ENCODE measurements at regions not wholly inside any gene's neighbourhood (a gene's known extent, or its start where the extent isn't known, plus 50 kb on each side); places are given as distances from the start of the nearest gene placed in this dataset.
"Not testable (repeated sequence)": the region's sequence is repeated elsewhere in the genome, so short reads cannot be mapped to it uniquely, and the experiment has no call there.

DNA sequence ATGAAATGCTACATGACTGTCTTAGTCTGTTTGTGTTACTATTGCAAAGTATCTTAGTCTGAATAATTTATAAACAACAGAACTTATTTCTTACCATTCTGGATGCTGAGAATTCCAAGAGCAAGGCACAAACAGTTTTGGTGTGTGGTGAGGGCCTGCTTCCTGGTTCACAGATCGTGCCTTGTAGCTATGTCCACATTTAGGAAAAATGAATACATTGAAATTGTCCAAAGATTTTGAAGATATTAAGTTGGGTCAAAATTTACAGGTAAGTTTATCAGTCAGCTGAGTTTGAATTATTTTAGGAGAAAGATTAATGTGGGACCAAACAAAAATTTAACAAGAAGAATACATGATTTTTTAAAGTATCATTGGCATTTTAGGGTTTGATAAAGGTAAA is 293.5 kb downstream of the LTN1 start:
- Mint-ChIP-seq H3K9me3 (peaks cover 10% of the 10 kb centered on the region), H3K27ac (no peak overlapping the region), H3K36me3 (ENCODE audit: low read depth) (no peaks in the 10 kb centered on the region), H3K27me3 (ENCODE audit: low read depth) (no peaks in the 10 kb centered on the region), H3K4me3 (ENCODE audit: low read depth) (no peak overlapping the region), H3K4me1 (ENCODE audit: low read depth) (no peaks in the 10 kb centered on the region)
- intact Hi-C loops (cut with micrococcal nuclease) = no loop called here
- no peak for DNase-seq (ENCODE audit: low spot score)

DNA sequence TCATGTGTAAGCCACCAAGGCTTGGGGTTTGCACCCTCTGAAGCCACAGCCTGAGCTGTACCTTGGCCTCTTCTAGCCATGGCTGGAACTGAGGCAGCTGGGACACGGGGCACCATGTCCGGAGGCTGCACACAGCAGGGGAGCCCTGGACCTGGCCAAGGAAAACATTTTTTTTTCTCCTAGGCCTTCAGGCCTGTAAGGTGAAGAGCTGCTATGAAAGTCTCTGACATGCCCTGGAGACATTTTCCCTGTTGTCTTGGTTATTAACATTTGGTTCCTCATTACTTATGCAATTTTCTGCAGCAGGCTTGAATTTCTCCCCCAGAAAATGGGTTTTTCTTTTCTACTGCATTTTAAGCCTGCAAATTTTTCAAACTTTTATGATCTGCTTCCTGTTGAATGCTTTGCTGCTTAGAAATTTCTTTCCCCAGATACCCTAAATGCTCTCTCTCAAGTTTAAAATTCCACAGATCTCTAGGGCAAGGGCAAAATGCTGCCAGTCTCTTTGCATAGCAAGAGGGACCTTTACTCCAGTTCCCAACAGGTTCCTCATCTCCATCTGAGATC is 295.8 kb downstream of the LTN1 start:
- Mint-ChIP-seq H3K36me3 (ENCODE audit: low read depth) (no peaks in the 10 kb centered on the region), H3K9me3 (peaks cover 2% of the 10 kb centered on the region), H3K4me3 (ENCODE audit: low read depth) (no peak overlapping the region), H3K27ac (no peak overlapping the region), H3K4me1 (ENCODE audit: low read depth) (no peaks in the 10 kb centered on the region), H3K27me3 (ENCODE audit: low read depth) (no peaks in the 10 kb centered on the region)
- intact Hi-C loops (cut with micrococcal nuclease) = no loop called here
- no peak for DNase-seq (ENCODE audit: low spot score)

DNA sequence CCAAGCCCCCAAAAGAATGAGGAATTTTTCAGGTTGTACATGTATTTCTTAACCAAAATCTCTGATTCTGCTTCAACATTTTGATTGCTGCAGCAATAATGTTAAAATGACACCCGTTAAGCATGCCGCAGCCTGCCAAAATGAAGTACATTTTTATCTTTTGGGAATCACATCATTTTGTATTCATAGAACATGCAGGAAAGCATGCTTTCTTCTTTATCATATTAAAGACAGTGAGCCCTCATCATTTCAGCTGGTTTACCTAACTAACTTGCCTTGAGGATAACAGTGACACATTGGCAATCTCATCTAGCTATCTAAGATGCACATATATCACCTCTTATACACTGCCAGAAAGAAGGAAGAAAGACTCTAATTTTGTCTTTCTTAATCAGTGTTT is 299.2 kb downstream of the LTN1 start:
- intact Hi-C loops (cut with micrococcal nuclease) = no loop called here
- Mint-ChIP-seq H3K36me3 (ENCODE audit: low read depth) (no peaks in the 10 kb centered on the region), H3K27me3 (ENCODE audit: low read depth) (no peaks in the 10 kb centered on the region), H3K9me3 (no peaks in the 10 kb centered on the region), H3K27ac (no peak overlapping the region), H3K4me1 (ENCODE audit: low read depth) (no peaks in the 10 kb centered on the region), H3K4me3 (ENCODE audit: low read depth) (no peak overlapping the region)
- DNase-seq (ENCODE audit: low spot score) = no peak

DNA sequence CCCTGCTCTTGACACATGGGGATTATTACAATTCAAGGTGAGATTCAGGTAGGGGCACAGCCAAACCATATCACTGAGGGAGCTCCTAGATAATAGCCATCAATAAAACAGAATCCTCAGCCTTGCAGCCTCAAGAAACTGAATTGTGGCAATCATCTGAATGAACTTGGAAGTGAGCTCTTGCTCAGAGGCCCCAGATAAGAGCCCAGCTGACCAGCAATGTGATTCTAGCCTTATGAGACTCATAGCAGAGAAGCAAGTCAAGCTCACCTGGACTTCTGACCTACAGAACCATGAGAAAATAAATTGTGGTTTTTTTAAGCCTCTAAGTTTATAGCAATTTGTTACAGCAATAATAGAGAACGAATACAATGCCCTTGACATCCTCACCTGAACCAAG is 302.5 kb downstream of the LTN1 start:
- no peak overlapping the region for H3K4me3 Mint-ChIP-seq (ENCODE audit: low read depth)
- no peaks in the 10 kb centered on the region for H3K9me3 Mint-ChIP-seq
- H3K27ac Mint-ChIP-seq = no peak overlapping the region
- no peaks in the 10 kb centered on the region for H3K27me3 Mint-ChIP-seq (ENCODE audit: low read depth)
- intact Hi-C loops (cut with micrococcal nuclease) = no loop called here
- no peak for DNase-seq (ENCODE audit: low spot score)
- no peaks in the 10 kb centered on the region for H3K36me3 Mint-ChIP-seq (ENCODE audit: low read depth)
- no peaks in the 10 kb centered on the region for H3K4me1 Mint-ChIP-seq (ENCODE audit: low read depth)

DNA sequence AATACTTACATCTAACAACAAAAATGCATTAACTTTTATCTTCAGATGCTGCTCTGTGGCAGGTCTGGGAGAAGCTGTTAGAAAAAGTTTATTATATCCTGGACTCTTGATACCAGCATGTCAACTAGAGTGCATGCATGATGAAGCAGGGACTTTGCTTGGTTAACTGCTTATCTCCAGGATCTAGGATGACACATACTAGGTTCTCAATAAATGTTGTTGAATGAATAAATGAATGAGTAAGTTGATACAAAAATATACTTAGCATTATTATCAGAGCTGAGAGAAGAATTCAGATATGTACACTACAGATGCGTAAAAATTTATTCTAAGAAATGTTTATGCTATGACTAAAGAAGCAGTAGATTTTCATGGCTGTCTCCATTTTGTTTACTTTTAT is 304.3 kb downstream of the LTN1 start:
- intact Hi-C loops (cut with micrococcal nuclease) = no loop called here
- no peak overlapping the region for H3K4me3 Mint-ChIP-seq (ENCODE audit: low read depth)
- no peaks in the 10 kb centered on the region for H3K9me3 Mint-ChIP-seq
- H3K36me3 Mint-ChIP-seq (ENCODE audit: low read depth) = no peaks in the 10 kb centered on the region
- H3K27ac Mint-ChIP-seq = no peak overlapping the region
- no peaks in the 10 kb centered on the region for H3K27me3 Mint-ChIP-seq (ENCODE audit: low read depth)
- no peak for DNase-seq (ENCODE audit: low spot score)
- no peaks in the 10 kb centered on the region for H3K4me1 Mint-ChIP-seq (ENCODE audit: low read depth)

DNA sequence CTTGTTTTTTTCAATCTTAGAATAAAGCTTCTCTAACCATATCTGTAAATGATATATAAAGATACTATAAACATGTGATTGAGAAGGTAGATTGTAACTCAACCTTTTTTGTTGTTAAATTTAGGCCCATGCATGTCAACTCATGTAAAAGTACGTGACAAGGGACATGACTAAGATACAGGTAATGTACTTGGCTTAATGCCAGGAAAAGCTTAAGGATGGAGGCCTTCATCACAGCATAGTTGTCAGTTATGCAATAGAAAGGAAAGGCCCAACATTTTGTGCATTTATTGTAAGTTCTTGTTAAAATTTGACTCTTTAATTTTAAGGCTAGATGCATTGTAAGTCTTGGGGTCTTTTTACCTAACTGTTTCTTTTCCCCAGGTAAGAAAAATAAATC is 305.1 kb downstream of the LTN1 start:
- intact Hi-C loops (cut with micrococcal nuclease) = no loop called here
- H3K27ac Mint-ChIP-seq = no peak overlapping the region
- H3K4me3 Mint-ChIP-seq (ENCODE audit: low read depth) = no peak overlapping the region

DNA sequence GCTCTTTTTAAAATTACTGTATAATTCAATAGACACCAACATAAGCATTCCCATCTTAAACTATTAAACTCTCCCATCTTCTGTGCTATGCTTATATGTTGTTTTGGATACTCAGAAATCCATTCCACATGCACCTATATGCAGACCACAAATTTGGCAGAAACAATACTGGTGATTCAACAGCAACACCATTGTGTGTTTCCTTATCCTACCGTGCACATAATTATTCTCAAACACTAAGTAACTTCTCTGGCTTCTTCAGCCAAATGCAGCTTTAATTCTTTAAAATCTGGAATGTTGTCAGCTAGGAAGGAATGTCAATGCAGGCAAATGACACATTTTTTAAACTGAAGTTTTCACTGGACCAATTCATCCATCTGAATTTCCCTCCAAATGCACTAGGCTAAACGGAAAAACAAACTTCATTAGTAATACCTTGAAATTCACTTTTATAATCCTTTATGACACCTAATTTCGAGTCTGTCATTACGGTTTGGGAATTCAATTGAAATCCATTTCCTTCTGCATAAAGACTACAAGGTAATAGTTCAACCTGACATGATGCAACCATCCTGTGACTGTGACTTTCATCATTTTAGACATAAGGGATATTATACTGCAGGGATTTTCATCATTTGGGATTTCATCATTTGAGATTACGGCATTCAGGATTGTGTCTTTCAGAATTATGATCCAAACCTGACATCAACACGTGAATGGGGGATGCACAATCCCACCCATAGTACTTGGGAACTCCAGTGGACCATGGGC is 308.5 kb downstream of the LTN1 start:
- intact Hi-C loops (cut with micrococcal nuclease) = no loop called here
- no peak for DNase-seq (ENCODE audit: low spot score)
- H3K9me3 Mint-ChIP-seq = no peaks in the 10 kb centered on the region

More for the DNA sequence above, 305.1 kb downstream of the LTN1 start:
- Mint-ChIP-seq H3K9me3 (no peaks in the 10 kb centered on the region), H3K4me1 (ENCODE audit: low read depth) (no peaks in the 10 kb centered on the region), H3K27me3 (ENCODE audit: low read depth) (no peaks in the 10 kb centered on the region), H3K36me3 (ENCODE audit: low read depth) (no peaks in the 10 kb centered on the region)
- DNase-seq (ENCODE audit: low spot score) = no peak

DNA sequence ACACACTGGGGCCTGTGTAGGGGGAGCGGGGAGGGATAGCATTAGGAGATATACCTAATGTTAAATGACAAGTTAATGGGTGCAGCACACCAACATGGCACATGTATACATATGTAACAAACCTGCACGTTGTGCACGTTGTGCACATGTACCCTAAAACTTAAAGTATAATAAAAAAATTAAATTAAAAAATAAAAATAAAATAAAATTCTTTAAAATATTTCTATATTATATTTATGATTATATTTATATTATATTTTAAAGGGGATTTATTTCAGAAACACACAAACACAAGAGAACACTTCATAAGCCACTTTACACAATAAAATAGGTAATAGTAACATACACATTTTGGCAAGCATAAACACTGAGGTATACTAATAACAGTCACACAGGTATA is 309.8 kb downstream of the LTN1 start:
- H3K27me3 Mint-ChIP-seq (ENCODE audit: low read depth); H3K27ac Mint-ChIP-seq; H3K9me3 Mint-ChIP-seq; H3K4me1 Mint-ChIP-seq (ENCODE audit: low read depth); H3K4me3 Mint-ChIP-seq (ENCODE audit: low read depth); intact Hi-C loops (cut with micrococcal nuclease); DNase-seq (ENCODE audit: low spot score); H3K36me3 Mint-ChIP-seq (ENCODE audit: low read depth): not testable (repeated sequence)

More for the DNA sequence above, 308.5 kb downstream of the LTN1 start:
- no peak overlapping the region for H3K27ac Mint-ChIP-seq
- H3K27me3 Mint-ChIP-seq (ENCODE audit: low read depth) = no peaks in the 10 kb centered on the region
- H3K4me3 Mint-ChIP-seq (ENCODE audit: low read depth) = no peak overlapping the region
- H3K36me3 Mint-ChIP-seq (ENCODE audit: low read depth) = no peaks in the 10 kb centered on the region
- H3K4me1 Mint-ChIP-seq (ENCODE audit: low read depth) = no peaks in the 10 kb centered on the region

DNA sequence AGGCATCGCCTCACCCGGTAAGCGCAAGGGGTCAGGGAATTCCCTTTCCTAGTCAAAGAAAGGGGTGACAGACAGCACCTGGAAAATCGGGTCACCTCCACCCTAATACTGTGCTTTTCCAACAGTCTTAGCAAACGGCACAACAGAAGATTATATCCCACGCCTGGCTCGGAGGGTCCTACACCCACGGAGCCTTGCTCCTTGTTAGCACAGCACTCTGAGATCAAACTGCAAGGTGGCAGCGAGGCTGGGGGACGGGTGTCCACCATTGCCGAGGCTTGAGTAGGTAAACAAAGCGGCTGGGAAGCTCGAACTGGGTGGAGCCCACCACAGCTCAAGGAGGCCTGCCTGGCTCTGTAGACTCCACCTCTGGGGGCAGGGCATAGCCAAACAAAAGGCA is 315.6 kb downstream of the LTN1 start:
- H3K36me3 Mint-ChIP-seq (ENCODE audit: low read depth); H3K4me1 Mint-ChIP-seq (ENCODE audit: low read depth); H3K27me3 Mint-ChIP-seq (ENCODE audit: low read depth); DNase-seq (ENCODE audit: low spot score); intact Hi-C loops (cut with micrococcal nuclease); H3K4me3 Mint-ChIP-seq (ENCODE audit: low read depth); H3K27ac Mint-ChIP-seq; H3K9me3 Mint-ChIP-seq: not testable (repeated sequence)

DNA sequence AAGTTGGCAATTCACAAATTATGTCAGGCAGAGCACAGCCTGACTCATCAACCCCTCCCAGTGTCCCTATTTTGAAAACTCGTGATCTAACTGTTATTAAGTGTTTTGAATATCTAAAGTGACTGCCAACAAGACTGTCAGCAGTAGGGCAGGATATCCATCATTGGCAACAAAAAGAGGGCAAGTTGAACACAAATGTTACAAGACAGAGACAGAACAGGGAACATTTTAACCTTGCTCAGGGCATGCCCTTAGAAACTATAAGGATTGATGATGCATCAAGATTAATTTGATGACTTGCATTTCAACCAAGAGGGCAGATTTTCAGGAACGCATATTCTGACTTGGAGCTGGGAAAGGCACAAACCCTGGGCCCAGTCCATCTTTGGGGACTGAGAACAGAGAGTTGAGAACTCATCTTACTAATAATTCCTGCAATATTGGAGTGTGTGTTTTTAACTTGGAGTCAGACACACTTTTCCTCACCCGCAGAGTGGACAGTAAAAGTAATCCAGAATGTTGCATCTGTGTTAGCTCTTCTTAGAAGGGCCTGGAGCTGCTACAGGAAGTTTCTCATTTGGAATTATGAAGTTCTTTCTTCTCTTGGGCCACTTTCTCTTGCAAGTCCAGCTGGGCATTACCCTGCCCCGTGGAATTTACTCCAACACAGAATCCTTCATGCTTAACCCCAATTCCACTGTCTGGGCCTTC is 317.2 kb downstream of the LTN1 start:
- Mint-ChIP-seq H3K27ac (no peak overlapping the region), H3K9me3 (no peaks in the 10 kb centered on the region), H3K27me3 (ENCODE audit: low read depth) (no peaks in the 10 kb centered on the region), H3K4me3 (ENCODE audit: low read depth) (no peak overlapping the region), H3K4me1 (ENCODE audit: low read depth) (no peaks in the 10 kb centered on the region), H3K36me3 (ENCODE audit: low read depth) (no peaks in the 10 kb centered on the region)
- DNase-seq (ENCODE audit: low spot score) = no peak
- intact Hi-C loops (cut with micrococcal nuclease) = no loop called here

DNA sequence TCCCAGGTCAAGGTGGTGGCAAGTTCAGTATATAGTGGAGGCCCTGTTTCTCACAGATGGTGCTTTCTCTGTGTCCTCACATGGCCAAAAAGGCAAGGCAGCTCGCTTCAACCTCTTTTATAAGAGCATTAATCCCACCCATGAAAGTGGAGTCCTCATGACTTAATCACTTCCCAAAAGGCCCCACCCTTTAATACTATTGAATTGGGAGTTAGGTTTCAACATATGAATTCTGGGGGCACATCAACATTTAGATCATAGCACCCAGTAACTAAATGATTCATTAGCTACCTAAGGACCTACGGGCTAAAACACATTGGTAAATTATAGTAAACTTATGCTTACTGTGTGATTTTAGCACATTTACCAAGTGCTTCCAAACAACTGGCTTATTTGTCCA is 317.9 kb downstream of the LTN1 start:
- Mint-ChIP-seq H3K4me1 (ENCODE audit: low read depth) (no peaks in the 10 kb centered on the region), H3K36me3 (ENCODE audit: low read depth) (no peaks in the 10 kb centered on the region), H3K9me3 (no peaks in the 10 kb centered on the region), H3K27me3 (ENCODE audit: low read depth) (no peaks in the 10 kb centered on the region), H3K4me3 (ENCODE audit: low read depth) (no peak overlapping the region), H3K27ac (no peak overlapping the region)
- intact Hi-C loops (cut with micrococcal nuclease) = no loop called here
- no peak for DNase-seq (ENCODE audit: low spot score)

DNA sequence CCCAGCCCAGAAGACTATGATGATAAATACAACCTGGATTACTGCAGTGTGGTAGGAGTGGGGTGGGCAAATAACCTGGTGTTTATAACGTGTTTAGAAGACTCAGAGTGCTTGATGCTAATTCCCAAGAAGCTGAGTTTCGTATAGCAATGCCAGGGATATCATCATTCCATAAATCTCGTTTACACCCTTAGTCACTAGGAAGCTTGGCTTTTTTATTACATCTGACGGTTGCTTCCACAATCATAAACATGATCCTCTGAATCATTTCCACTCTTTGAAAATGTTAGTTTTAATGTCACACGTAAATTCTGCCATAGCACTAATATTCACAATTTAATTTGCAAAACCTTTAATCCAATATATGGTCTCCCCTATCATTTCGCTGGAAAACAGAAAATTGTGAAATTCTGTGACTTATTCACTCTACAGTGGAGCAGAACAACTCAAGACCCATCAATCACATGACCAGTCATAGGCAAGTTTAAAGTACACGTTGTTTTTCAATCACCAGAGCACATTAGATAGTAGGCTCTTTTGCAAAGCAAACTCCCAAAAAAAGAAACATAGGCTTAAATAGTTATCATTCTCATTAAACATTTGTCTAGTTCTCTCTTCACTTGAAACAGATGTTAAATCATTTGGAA is 321.0 kb downstream of the LTN1 start:
- no peaks in the 10 kb centered on the region for H3K27me3 Mint-ChIP-seq (ENCODE audit: low read depth)
- H3K4me3 Mint-ChIP-seq (ENCODE audit: low read depth) = no peak overlapping the region
- H3K9me3 Mint-ChIP-seq = no peaks in the 10 kb centered on the region
- H3K36me3 Mint-ChIP-seq (ENCODE audit: low read depth) = no peaks in the 10 kb centered on the region
- H3K27ac Mint-ChIP-seq = no peak overlapping the region
- peaks cover 3% of the 10 kb centered on the region for H3K4me1 Mint-ChIP-seq (ENCODE audit: low read depth)
- intact Hi-C loops (cut with micrococcal nuclease) = no loop called here
- DNase-seq (ENCODE audit: low spot score) = no peak
